ENCODE measurements at regions not wholly inside any gene's neighbourhood (a gene's known extent, or its start where the extent isn't known, plus 50 kb on each side); places are given as distances from the start of the nearest gene placed in this dataset.

DNA sequence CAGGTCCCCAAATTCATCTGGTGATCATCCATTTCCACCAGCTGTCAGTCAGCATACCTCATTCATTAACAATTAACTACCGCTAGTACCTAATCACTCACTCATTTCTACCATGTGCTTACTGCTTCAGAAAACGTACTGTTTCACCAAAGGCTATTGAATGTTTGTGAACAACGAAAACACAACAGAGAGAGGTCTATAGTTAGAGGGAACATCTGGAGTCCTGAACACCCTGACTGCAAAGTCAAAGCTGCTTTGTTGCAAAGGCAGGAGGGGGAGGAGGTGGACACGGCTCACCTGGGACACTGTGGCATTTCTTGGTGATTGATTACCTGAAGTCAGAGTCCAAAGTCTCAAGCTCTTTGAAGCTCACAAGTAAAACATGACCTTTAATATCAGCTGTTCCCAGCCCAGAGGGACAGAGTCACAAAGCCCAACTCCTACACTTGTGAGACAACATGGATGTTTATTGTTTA, 342.3 kb upstream of the ADARB2 start:
- TF ChIP-seq, protein P1, sequence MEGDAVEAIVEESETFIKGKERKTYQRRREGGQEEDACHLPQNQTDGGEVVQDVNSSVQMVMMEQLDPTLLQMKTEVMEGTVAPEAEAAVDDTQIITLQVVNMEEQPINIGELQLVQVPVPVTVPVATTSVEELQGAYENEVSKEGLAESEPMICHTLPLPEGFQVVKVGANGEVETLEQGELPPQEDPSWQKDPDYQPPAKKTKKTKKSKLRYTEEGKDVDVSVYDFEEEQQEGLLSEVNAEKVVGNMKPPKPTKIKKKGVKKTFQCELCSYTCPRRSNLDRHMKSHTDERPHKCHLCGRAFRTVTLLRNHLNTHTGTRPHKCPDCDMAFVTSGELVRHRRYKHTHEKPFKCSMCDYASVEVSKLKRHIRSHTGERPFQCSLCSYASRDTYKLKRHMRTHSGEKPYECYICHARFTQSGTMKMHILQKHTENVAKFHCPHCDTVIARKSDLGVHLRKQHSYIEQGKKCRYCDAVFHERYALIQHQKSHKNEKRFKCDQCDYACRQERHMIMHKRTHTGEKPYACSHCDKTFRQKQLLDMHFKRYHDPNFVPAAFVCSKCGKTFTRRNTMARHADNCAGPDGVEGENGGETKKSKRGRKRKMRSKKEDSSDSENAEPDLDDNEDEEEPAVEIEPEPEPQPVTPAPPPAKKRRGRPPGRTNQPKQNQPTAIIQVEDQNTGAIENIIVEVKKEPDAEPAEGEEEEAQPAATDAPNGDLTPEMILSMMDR (IDR thresholded peaks at IDR 0.05; ENCODE audit: extremely low read depth, low read depth, low read length) = no peak
- no peak overlapping the region for H3K4me2 ChIP-seq (ENCODE audit: insufficient read depth, low read length)
- H4K20me1 ChIP-seq (ENCODE audit: insufficient read depth, low read length) = no peaks in the 10 kb centered on the region
- H3K27ac ChIP-seq (ENCODE audit: low read depth, low read length) = no peak overlapping the region
- peaks cover 5% of the 10 kb centered on the region for H3K9me3 ChIP-seq (ENCODE audit: low read depth, low read length)
- no peak overlapping the region for H2AFZ ChIP-seq (ENCODE audit: low read length)
- H3K4me3 ChIP-seq (ENCODE audit: insufficient read depth, low read length) = no peak overlapping the region
- no peaks in the 10 kb centered on the region for H3K36me3 ChIP-seq (ENCODE audit: insufficient read depth, low read length)
- no peak for DNase-seq (ENCODE audit: insufficient read length, low spot score, missing footprints)
- no peaks in the 10 kb centered on the region for H3K27me3 ChIP-seq (ENCODE audit: insufficient read depth, low read length)
- no peaks in the 10 kb centered on the region for H3K4me1 ChIP-seq (ENCODE audit: insufficient read depth, low read length)
- H3K79me2 ChIP-seq (ENCODE audit: insufficient read depth, low read length) = no peaks in the 10 kb centered on the region

DNA sequence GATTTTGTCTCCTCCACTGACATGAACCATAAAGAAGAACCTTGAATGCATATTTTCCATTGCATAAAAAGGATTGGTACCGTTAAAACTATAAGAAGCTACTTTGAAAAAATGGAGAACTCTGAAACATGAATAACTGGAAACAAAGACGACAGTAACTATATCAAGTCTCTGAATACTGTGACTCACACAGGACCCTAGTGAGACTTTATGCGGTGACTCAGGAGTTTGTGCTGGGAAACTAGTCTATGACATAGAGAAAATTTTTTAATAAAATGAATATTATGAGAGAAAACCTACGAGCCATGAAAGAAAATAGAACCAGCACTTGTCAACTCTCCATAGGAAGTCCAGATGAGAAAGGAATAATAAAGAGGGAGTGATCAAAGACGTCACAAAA, 339.9 kb upstream of the ADARB2 start:
- Histone ChIP-seq H2AFZ (ENCODE audit: low read length) (no peak overlapping the region), H3K27ac (ENCODE audit: low read depth, low read length) (no peak overlapping the region), H4K20me1 (ENCODE audit: insufficient read depth, low read length) (no peaks in the 10 kb centered on the region), H3K4me3 (ENCODE audit: insufficient read depth, low read length) (no peak overlapping the region), H3K9me3 (ENCODE audit: low read depth, low read length) (peaks cover 5% of the 10 kb centered on the region), H3K4me2 (ENCODE audit: insufficient read depth, low read length) (no peak overlapping the region), H3K27me3 (ENCODE audit: insufficient read depth, low read length) (no peaks in the 10 kb centered on the region), H3K79me2 (ENCODE audit: insufficient read depth, low read length) (no peaks in the 10 kb centered on the region), H3K4me1 (ENCODE audit: insufficient read depth, low read length) (no peaks in the 10 kb centered on the region), H3K36me3 (ENCODE audit: insufficient read depth, low read length) (no peaks in the 10 kb centered on the region)
- TF ChIP-seq, protein P1 (IDR thresholded peaks at IDR 0.05; ENCODE audit: extremely low read depth, low read depth, low read length) = no peak
- no peak for DNase-seq (ENCODE audit: insufficient read length, low spot score, missing footprints)

DNA sequence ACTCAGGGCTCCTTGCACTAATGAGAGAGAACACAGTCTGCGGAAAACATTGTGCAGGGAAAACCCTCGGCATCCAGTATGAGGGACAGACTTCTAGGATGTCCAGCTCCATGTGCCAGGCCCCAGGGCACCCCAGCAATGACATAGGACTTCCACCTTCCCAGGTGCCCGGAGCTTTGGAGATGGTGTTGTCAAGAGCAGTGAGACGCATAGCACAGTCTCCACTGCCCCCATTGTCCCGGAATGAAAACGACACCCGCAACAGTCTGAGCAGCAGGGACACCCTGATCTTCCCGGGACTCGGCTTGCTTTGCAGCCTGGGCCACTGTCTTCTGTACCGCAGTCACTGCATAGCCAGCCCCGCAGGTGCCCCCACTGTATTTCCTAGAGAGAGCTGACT, 339.2 kb upstream of the ADARB2 start:
- Histone ChIP-seq H3K27ac (ENCODE audit: low read depth, low read length) (no peak overlapping the region), H3K4me1 (ENCODE audit: insufficient read depth, low read length) (no peaks in the 10 kb centered on the region), H3K79me2 (ENCODE audit: insufficient read depth, low read length) (no peaks in the 10 kb centered on the region), H3K4me2 (ENCODE audit: insufficient read depth, low read length) (no peak overlapping the region), H3K36me3 (ENCODE audit: insufficient read depth, low read length) (no peaks in the 10 kb centered on the region), H2AFZ (ENCODE audit: low read length) (no peak overlapping the region), H3K9me3 (ENCODE audit: low read depth, low read length) (peaks cover 3% of the 10 kb centered on the region), H4K20me1 (ENCODE audit: insufficient read depth, low read length) (no peaks in the 10 kb centered on the region), H3K4me3 (ENCODE audit: insufficient read depth, low read length) (no peak overlapping the region), H3K27me3 (ENCODE audit: insufficient read depth, low read length) (no peaks in the 10 kb centered on the region)
- DNase-seq (ENCODE audit: insufficient read length, low spot score, missing footprints) = no peak
- TF ChIP-seq, protein P1 (IDR thresholded peaks at IDR 0.05; ENCODE audit: extremely low read depth, low read depth, low read length) = no peak

DNA sequence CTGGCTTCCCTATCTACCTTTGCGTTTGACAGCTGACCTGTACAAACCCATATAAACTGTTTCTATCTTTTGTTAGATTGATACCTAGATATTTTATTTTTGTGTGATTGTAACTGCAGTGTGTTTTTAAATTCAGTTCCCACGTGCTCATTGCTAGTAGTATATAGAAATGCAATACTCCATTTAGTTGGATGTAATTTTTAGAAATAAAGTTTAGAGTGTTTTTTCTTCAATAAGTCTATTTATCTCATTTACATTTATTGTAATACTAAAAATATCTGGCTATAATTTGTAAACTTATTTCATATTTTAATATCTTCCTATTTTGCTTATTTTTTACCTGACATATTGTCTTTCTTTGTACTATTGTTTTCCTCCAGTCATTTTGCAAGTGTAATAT, 329.7 kb upstream of the ADARB2 start:
- Histone ChIP-seq H3K4me3 (ENCODE audit: insufficient read depth, low read length) (no peak overlapping the region), H3K4me2 (ENCODE audit: insufficient read depth, low read length) (no peak overlapping the region), H3K4me1 (ENCODE audit: insufficient read depth, low read length) (no peaks in the 10 kb centered on the region), H3K9me3 (ENCODE audit: low read depth, low read length) (no peaks in the 10 kb centered on the region), H2AFZ (ENCODE audit: low read length) (no peak overlapping the region), H3K36me3 (ENCODE audit: insufficient read depth, low read length) (no peaks in the 10 kb centered on the region), H3K27ac (ENCODE audit: low read depth, low read length) (no peak overlapping the region), H4K20me1 (ENCODE audit: insufficient read depth, low read length) (no peaks in the 10 kb centered on the region), H3K79me2 (ENCODE audit: insufficient read depth, low read length) (no peaks in the 10 kb centered on the region), H3K27me3 (ENCODE audit: insufficient read depth, low read length) (no peaks in the 10 kb centered on the region)
- no peak for DNase-seq (ENCODE audit: insufficient read length, low spot score, missing footprints)
- TF ChIP-seq, protein P1 (IDR thresholded peaks at IDR 0.05; ENCODE audit: extremely low read depth, low read depth, low read length) = no peak

All from osteoblast (primary cell).